ENCODE measurements at regions not wholly inside any gene's neighbourhood (a gene's known extent, or its start where the extent isn't known, plus 50 kb on each side); places are given as distances from the start of the nearest gene placed in this dataset.
A peak's percentile ranks its signal among the peaks of the same experiment; 100 is the strongest.
"Not testable (repeated sequence)": the region's sequence is repeated elsewhere in the genome, so short reads cannot be mapped to it uniquely, and the experiment has no call there.

DNA sequence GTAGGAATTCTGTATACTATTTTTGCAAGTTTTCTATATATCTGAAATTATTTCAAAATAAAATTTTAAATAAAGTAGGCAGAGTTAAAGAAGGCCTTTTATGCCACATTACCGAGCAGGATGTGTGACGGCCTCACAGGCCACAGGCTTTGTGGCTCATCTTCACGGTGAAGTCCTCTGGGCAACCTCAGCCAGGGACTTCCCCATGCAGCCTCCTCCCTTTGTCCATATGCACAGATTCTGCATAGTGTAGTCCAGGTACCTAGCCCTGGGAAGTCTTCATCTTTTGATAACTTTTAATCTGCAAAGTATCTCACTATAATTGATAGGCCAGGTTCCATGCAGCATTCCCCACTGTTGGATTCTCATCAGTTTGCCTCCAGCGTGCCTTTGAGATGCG lies 62.8 kb downstream of the ARHGAP11B start:
- DNase-seq; in situ Hi-C loops (cut with MboI; ENCODE audit: low pct_unique_long_range_greater_than_20kb, low sequenced_read_pairs): not testable (repeated sequence)

GRCh38 chr15:30690153-30690552 lies 64.2 kb downstream of the ARHGAP11B start:
- DNase-seq; in situ Hi-C loops (cut with MboI; ENCODE audit: low pct_unique_long_range_greater_than_20kb, low sequenced_read_pairs): not testable (repeated sequence)

DNA sequence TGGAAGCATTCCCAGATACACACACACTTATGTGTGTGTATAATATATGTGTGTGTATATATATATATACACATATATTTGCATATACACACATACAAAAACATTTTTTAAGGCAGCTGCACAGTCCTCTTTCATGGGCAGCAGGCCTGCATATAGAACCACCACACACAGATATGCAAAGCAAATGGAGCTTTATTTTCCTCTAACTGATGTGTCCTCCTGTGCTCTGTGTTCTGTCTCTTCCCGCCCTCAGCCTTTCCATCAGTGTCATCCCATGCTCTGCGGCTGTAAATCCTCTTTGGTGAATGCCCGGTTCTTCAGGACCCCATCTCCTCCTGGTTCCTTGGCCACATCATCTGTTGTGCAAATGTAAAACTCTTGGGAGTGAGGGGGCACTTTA lies 69.9 kb downstream of the ARHGAP11B start:
- in situ Hi-C loops (cut with MboI; ENCODE audit: low pct_unique_long_range_greater_than_20kb, low sequenced_read_pairs); DNase-seq: not testable (repeated sequence)

DNA sequence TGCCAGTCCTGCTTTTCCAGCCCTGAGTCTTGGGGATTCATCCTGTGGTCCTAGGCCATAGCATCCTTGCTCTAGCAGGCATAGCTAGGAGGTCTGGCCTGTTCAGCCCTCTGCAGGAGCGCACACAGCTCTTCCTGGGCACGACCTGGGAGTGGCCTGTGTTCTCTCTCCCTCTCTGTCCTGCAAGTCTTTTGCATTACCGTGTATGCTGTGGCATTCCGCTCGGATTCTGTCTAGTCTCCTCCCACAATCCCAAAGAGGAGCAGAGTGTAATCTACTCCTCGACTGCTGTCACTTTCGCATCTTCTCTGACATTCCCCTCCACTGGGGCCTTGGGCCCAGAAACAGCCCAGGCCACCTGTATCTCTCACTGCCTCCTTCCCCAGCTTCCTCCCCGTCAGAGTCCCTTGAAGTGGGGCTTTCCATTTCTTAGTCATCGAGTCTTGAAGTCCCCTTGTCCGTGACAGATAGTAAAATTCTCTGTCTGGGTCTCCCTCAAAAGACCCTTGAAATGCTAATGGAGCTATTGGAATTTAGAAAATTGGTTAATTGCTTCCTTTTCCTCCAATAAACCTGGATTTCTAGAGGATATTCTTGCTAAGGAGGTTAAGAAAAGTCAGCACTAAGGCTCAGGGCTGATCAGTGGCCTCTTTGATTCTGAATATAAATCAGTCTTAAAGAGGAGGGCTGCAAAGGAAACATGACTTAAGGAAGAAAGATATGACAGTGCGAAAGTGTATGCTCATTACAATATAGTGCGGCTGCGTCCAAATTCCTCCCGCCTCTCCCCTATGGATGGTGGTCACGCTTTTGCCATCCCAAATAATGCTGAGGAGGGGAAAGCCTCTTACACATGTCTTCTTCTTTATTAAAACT lies 70.7 kb downstream of the ARHGAP11B start:
- in situ Hi-C loops (cut with MboI; ENCODE audit: low pct_unique_long_range_greater_than_20kb, low sequenced_read_pairs); DNase-seq: not testable (repeated sequence)

DNA sequence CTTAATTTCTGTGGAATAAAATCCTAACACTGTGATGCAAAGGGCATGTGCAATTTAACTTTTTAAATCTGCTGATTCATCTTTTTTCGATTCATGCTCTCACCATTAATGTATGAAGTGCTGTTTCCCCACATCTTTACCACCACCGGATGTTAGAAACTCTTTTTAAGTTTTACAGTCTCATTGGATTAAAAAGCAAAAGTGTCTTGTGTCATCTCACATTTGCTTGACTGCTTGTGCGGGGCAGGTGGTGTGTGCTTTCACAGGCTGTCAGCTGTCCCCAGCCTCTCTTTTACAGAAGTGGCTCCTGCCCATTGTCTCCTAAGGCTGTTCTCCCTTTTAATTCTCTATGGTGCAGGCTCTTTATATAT lies 71.4 kb downstream of the ARHGAP11B start:
- DNase-seq; in situ Hi-C loops (cut with MboI; ENCODE audit: low pct_unique_long_range_greater_than_20kb, low sequenced_read_pairs): not testable (repeated sequence)

GRCh38 chr15:30700006-30700597 lies 74.2 kb downstream of the ARHGAP11B start:
- in situ Hi-C loops (cut with MboI; ENCODE audit: low pct_unique_long_range_greater_than_20kb, low sequenced_read_pairs): not testable (repeated sequence)

GRCh38 chr15:30707976-30708685 lies 82.2 kb downstream of the ARHGAP11B start:
- DNase-seq; in situ Hi-C loops (cut with MboI; ENCODE audit: low pct_unique_long_range_greater_than_20kb, low sequenced_read_pairs): not testable (repeated sequence)

More at GRCh38 chr15:30700006-30700597, 74.2 kb downstream of the ARHGAP11B start:
- DNase-seq: not testable (repeated sequence)

GRCh38 chr15:30708809-30709208 lies 82.9 kb downstream of the ARHGAP11B start:
- in situ Hi-C loops (cut with MboI; ENCODE audit: low pct_unique_long_range_greater_than_20kb, low sequenced_read_pairs); DNase-seq: not testable (repeated sequence)

GRCh38 chr15:30718038-30718643 lies 92.2 kb downstream of the ARHGAP11B start:
- in situ Hi-C loops (cut with MboI; ENCODE audit: low pct_unique_long_range_greater_than_20kb, low sequenced_read_pairs): not testable (repeated sequence)
- peak; percentile 16 for DNase-seq

- DNase-seq; in situ Hi-C loops (cut with MboI; ENCODE audit: low pct_unique_long_range_greater_than_20kb, low sequenced_read_pairs): not testable (repeated sequence)
Observed at GRCh38 chr15:30719363-30719762, 93.4 kb downstream of the ARHGAP11B start.

DNA sequence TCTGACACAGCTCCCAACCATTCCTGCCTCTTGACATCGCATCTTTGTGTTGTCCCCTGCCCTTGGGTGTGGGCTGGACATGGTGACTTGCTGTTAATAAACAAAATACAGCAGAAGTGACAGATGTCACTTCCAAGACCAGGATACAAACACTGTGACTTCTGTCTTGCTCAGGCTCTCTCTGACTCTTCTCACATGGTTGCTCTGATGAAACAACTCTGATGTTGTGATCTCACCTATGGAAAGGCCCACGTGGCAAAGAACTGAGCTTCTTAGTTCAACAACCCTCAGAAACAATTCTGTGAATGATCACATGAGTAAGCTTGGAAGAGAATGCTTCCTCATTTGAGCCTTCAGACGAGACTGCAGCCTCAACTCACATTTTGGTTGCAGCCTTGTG lies 94.9 kb downstream of the ARHGAP11B start:
- in situ Hi-C loops (cut with MboI; ENCODE audit: low pct_unique_long_range_greater_than_20kb, low sequenced_read_pairs); DNase-seq: not testable (repeated sequence)

DNA sequence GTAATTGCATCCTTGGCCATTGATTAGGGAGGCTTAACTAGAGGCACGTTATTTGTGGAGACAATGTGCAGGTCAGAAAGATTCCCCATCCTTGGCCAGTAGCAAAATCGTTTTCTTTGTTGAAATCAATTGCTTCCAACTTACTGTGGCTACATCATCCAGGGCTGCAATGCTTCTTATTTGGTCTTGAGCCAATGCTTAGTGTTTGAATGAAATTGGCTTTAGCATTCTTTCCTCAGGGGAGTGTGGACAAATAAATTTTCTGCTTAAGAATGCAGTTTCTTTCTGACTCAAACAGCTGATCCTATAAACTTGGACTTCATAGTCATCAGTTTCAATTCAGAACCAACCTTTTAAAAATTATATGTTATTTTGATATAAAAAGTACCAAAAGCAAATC lies 95.6 kb downstream of the ARHGAP11B start:
- in situ Hi-C loops (cut with MboI; ENCODE audit: low pct_unique_long_range_greater_than_20kb, low sequenced_read_pairs); DNase-seq: not testable (repeated sequence)

GRCh38 chr15:30723540-30724175 lies 97.7 kb downstream of the ARHGAP11B start:
- DNase-seq; in situ Hi-C loops (cut with MboI; ENCODE audit: low pct_unique_long_range_greater_than_20kb, low sequenced_read_pairs): not testable (repeated sequence)

- in situ Hi-C loops (cut with MboI; ENCODE audit: low pct_unique_long_range_greater_than_20kb, low sequenced_read_pairs); DNase-seq: not testable (repeated sequence)
Observed at GRCh38 chr15:30729880-30730590, 104.1 kb downstream of the ARHGAP11B start.

DNA sequence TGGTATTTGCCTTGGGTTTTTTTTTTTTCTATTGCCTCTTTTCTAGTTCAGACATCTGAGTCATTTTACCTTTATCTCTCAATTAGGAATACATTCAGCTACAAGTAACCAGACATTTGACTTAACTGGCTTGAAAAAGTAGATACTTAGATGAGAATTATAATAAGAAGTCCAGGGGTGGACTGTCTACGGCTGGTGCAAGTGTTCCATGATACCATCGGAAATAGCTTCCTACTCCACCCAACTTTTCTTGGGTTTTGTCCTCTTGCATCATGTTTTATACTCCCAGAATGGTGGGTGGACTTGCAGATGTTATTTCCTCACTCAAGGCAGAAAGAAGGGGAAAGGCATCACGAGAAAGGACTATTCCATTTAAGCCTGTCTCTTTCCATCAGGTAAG lies 104.7 kb downstream of the ARHGAP11B start:
- DNase-seq; in situ Hi-C loops (cut with MboI; ENCODE audit: low pct_unique_long_range_greater_than_20kb, low sequenced_read_pairs): not testable (repeated sequence)

GRCh38 chr15:30732100-30732499 lies 106.2 kb downstream of the ARHGAP11B start:
- in situ Hi-C loops (cut with MboI; ENCODE audit: low pct_unique_long_range_greater_than_20kb, low sequenced_read_pairs); DNase-seq: not testable (repeated sequence)

DNA sequence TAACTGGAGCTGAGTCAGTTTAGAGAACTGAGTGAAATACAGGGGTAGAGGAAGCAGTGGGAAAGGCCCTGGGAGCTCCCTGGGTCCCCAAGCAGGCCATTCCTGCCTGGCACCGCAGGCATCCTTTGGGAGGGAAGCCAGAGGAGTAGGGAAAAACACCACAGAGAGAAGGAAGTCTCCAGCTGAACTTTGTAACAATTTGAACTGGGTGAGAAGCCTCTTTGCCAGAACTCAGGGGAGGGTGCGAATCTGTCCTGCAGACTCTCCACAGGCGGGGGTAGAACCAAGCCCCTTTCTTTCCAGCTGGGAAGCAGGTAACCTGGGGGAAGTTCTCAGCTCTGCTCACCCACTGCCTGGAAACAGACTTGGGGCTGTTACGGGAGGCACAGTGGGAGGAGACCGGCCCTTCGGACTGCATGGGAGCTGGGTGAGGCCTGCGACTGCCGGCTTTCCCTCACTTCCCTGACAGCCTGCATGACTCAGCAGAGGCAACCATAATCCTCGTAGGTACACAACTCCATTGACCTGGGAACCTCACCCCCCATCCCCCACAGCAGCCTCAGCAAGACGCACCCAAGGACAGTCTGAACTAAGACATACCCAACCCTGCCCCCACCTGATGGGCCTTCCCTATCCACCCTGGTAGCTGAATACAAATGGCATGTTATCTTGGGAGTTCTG lies 110.1 kb downstream of the ARHGAP11B start:
- DNase-seq; in situ Hi-C loops (cut with MboI; ENCODE audit: low pct_unique_long_range_greater_than_20kb, low sequenced_read_pairs): not testable (repeated sequence)

DNA sequence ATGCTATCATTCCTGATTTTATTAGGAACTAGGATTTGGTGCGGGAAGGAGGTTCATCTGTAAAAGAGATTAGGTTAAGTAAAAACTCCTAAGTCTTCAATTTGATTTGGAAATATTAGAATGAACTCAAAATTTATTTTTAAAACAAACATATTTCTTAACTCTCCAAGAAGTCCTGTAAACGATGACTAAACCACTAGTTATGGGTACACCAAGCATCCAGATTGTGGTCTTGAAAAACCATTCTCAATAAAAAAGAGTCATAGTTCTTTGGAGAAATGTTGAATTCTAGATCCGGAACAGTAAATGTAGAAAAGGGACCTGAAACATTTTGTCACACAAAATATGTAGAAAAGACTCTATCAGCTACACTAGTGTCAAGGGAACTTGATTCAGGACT lies 116.9 kb downstream of the ARHGAP11B start:
- in situ Hi-C loops (cut with MboI; ENCODE audit: low pct_unique_long_range_greater_than_20kb, low sequenced_read_pairs); DNase-seq: not testable (repeated sequence)
